Osteocyte (in vitro differentiated cells): ENCODE measurements at regions not wholly inside any gene's neighbourhood (a gene's known extent, or its start where the extent isn't known, plus 50 kb on each side); places are given as distances from the start of the nearest gene placed in this dataset.
"Not testable (repeated sequence)": the region's sequence is repeated elsewhere in the genome, so short reads cannot be mapped to it uniquely, and the experiment has no call there.

ENCODE experiments used
- DNase-seq: peaks from one replicate; pipeline ENCODE4 v3.0.0; 2021; ENCODE audit warnings: mixed read lengths; ENCODE audit not compliant: unreplicated experiment; ENCODE audit errors: extremely low spot score
- H3K27ac Mint-ChIP-seq: one replicate; pipeline ENCODE4 v1.8.0; 2021; ENCODE audit warnings: mild to moderate bottlenecking, mixed read lengths; ENCODE audit not compliant: unreplicated experiment
- H3K27me3 Mint-ChIP-seq: one replicate; pipeline ENCODE4 v1.8.0; 2021; ENCODE audit warnings: mixed read lengths; ENCODE audit not compliant: unreplicated experiment
- H3K36me3 Mint-ChIP-seq: one replicate; pipeline ENCODE4 v1.8.0; 2021; ENCODE audit warnings: mixed read lengths; ENCODE audit not compliant: unreplicated experiment
- H3K4me1 Mint-ChIP-seq: one replicate; pipeline ENCODE4 v1.8.0; 2021; ENCODE audit warnings: mixed read lengths; ENCODE audit not compliant: unreplicated experiment
- H3K4me3 Mint-ChIP-seq: one replicate; pipeline ENCODE4 v1.8.0; 2021; ENCODE audit warnings: mild to moderate bottlenecking, moderate library complexity, mixed read lengths; ENCODE audit not compliant: unreplicated experiment
- H3K9me3 Mint-ChIP-seq: one replicate; pipeline ENCODE4 v1.8.0; 2021; ENCODE audit warnings: mixed read lengths; ENCODE audit not compliant: unreplicated experiment
- TF ChIP-seq, protein P1 (sequence below): fragments of 200-600 bp; sonication (generic); IDR thresholded peaks from 2 replicates; pipeline ENCODE4 v1.5.0; 2021; ENCODE audit warnings: antibody characterized with exemption, mild to moderate bottlenecking, moderate library complexity

DNA sequence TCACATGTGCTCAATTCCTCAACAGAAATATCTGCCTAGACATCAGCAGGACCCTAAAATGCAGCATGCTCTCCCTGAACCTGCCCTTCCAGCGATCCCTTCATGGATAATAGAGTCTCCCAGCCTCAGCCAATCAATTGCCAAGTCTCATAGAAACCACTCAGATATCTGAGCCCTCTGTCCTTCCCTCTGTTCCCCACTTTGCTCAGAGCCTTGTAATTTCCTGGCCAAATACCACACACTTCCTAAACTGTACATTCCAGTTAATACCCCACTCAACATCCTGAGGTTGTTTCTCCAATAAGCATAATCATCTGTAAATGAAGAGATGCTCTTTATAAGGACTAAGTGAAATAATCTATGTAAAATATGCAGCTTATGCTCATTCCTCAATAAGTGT lies 59.3 kb upstream of the PTGFRN start:
- Mint-ChIP-seq H3K4me3 (no peak overlapping the region), H3K9me3 (no peaks in the 10 kb centered on the region), H3K36me3 (no peaks in the 10 kb centered on the region), H3K27ac (no peak overlapping the region), H3K4me1 (peaks cover 68% of the 10 kb centered on the region), H3K27me3 (no peaks in the 10 kb centered on the region)
- no peak for DNase-seq
- TF ChIP-seq, protein P1, sequence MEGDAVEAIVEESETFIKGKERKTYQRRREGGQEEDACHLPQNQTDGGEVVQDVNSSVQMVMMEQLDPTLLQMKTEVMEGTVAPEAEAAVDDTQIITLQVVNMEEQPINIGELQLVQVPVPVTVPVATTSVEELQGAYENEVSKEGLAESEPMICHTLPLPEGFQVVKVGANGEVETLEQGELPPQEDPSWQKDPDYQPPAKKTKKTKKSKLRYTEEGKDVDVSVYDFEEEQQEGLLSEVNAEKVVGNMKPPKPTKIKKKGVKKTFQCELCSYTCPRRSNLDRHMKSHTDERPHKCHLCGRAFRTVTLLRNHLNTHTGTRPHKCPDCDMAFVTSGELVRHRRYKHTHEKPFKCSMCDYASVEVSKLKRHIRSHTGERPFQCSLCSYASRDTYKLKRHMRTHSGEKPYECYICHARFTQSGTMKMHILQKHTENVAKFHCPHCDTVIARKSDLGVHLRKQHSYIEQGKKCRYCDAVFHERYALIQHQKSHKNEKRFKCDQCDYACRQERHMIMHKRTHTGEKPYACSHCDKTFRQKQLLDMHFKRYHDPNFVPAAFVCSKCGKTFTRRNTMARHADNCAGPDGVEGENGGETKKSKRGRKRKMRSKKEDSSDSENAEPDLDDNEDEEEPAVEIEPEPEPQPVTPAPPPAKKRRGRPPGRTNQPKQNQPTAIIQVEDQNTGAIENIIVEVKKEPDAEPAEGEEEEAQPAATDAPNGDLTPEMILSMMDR, result no peak

DNA sequence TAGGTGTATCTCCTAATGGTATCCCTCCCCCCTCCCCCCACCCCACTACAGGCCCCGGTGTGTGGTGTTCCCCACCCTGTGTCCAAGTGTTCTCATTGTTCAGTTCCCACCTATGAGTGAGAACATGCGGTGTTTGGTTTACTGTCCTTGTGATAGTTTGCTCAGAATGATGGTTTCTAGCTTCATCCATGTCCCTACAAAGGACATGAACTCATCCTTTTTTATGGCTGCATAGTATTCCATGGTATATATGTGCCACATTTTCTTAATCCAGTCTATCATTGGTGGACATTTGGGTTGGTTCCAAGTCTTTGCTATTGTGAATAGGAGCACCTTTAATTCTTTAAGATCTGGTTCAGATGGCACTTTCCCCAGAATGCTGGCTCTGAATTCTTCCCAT lies 58.5 kb upstream of the PTGFRN start:
- not testable (repeated sequence) for H3K9me3 Mint-ChIP-seq, H3K27ac Mint-ChIP-seq, H3K4me3 Mint-ChIP-seq, DNase-seq, H3K36me3 Mint-ChIP-seq, H3K27me3 Mint-ChIP-seq
- peaks cover 75% of the 10 kb centered on the region for H3K4me1 Mint-ChIP-seq

DNA sequence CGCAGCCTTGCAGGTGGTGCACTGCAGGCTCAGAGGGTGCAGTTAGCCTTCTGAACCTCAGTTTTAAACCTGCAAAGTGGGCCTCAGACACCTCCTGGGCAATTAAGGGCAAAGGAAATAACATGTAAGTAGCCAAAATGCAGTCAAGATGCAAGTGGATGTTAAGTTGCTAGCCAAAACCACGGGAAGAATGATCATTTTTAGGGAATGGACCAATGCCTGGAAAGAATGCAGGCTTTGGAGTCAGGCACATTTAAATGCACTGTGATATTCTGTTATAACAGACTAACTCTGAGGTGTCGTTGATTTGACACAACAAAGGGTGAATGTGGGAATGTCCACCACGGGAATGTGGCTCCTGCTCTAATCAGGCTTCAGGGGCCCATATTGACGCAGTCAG lies 57.9 kb upstream of the PTGFRN start:
- Mint-ChIP-seq H3K4me3 (no peak overlapping the region), H3K9me3 (no peaks in the 10 kb centered on the region), H3K36me3 (no peaks in the 10 kb centered on the region), H3K27me3 (no peaks in the 10 kb centered on the region), H3K4me1 (peaks cover 78% of the 10 kb centered on the region), H3K27ac (no peak overlapping the region)
- TF ChIP-seq, protein P1, result no peak
- no peak for DNase-seq

DNA sequence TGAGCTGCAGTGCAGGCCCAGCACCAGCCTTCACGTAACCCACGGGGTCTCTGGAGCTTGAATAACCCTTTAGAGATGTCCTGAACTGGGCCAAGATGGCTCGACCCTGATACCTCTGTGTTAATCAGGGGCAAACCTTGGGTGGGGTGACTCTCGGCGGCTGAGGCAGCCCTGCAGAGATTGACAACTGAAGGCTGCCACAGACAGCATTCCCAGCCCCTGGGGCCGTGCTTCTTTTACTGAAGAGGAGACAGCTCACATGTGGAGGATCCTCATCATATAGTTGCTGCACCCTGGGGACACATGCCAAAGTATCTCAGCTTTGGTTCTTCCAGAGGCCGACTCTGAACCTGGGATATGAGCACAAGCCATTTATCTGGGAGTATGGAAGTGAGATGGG lies 57.3 kb upstream of the PTGFRN start:
- H3K4me1 Mint-ChIP-seq, result peaks cover 80% of the 10 kb centered on the region
- no peak for DNase-seq
- H3K27me3 Mint-ChIP-seq, result no peaks in the 10 kb centered on the region
- TF ChIP-seq, protein P1, result no peak
- no peaks in the 10 kb centered on the region for H3K36me3 Mint-ChIP-seq
- H3K9me3 Mint-ChIP-seq, result no peaks in the 10 kb centered on the region
- H3K27ac Mint-ChIP-seq, result no peak overlapping the region
- no peak overlapping the region for H3K4me3 Mint-ChIP-seq

DNA sequence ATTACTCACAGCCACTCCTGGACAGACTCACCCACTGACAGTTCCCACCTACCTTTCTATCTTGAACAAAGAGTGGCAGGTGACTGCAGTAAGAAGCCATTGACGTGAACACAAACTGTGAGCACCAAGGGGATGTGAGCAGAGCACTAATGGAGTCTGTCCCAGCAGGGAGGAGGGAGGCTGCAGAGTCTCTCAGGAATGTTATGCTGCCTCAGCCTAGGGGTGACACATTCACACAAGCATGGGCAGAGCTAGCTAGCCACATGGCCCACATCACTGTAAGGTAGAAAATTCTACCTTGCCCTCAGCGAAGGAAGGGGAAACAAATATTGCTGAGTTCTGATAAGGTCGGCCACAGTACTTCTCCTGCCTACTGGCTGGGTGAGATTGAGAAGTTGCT lies 56.8 kb upstream of the PTGFRN start:
- peaks cover 74% of the 10 kb centered on the region for H3K4me1 Mint-ChIP-seq
- H3K36me3 Mint-ChIP-seq, result no peaks in the 10 kb centered on the region
- H3K9me3 Mint-ChIP-seq, result no peaks in the 10 kb centered on the region
- no peak overlapping the region for H3K4me3 Mint-ChIP-seq
- no peak for DNase-seq
- peak overlapping the region; percentile 87 for H3K27ac Mint-ChIP-seq
- TF ChIP-seq, protein P1, result no peak
- H3K27me3 Mint-ChIP-seq, result no peaks in the 10 kb centered on the region
